GM23248 (cell line): ENCODE measurements at regions not wholly inside any gene's neighbourhood (a gene's known extent, or its start where the extent isn't known, plus 50 kb on each side); places are given as distances from the start of the nearest gene placed in this dataset.

Experiments
- EZH2 ChIP-seq: fragments of 200-600 bp; sonication (generic); IDR thresholded peaks from 2 replicates; pipeline ENCODE4 v1.6.1; 2018; ENCODE audit warnings: antibody characterized with exemption, mild to moderate bottlenecking; ENCODE audit not compliant: insufficient read depth, poor library complexity, severe bottlenecking
- EZH2phosphoT487 ChIP-seq: fragments of 200-600 bp; sonication (generic); IDR thresholded peaks from 2 replicates; pipeline ENCODE4 v1.6.1; 2018; ENCODE audit warnings: antibody characterized with exemption, moderate library complexity, mild to moderate bottlenecking, low read depth; ENCODE audit not compliant: insufficient read depth

GRCh38 chr9:28678097-28678496 is 1104.8 kb upstream of the C9orf72 start:
- no peak for TF ChIP-seq EZH2phosphoT487
- TF ChIP-seq EZH2: no peak
